ENCODE measurements at regions not wholly inside any gene's neighbourhood (a gene's known extent, or its start where the extent isn't known, plus 50 kb on each side); places are given as distances from the start of the nearest gene placed in this dataset.
"Not testable (repeated sequence)": the region's sequence is repeated elsewhere in the genome, so short reads cannot be mapped to it uniquely, and the experiment has no call there.

- H3K36me3 ChIP-seq (ENCODE audit: low read depth, missing control alignments); H3K9me3 ChIP-seq; H3K27ac ChIP-seq; H3K4me3 ChIP-seq; DNase-seq; H3K27me3 ChIP-seq; intact Hi-C loops (cut with DNase I; ENCODE audit: low total_unique reads); H3K4me1 ChIP-seq: not testable (repeated sequence)
- WGBS, 2 donors: 84 to 90% methylated on average over 2 of the region's 5 CpGs
These were observed 110.3 kb upstream of the SPATA31A3 start for GRCh38 chr9:67102506-67103276.

- H3K27ac ChIP-seq; H3K4me3 ChIP-seq; H3K27me3 ChIP-seq; H3K36me3 ChIP-seq (ENCODE audit: low read depth, missing control alignments); H3K4me1 ChIP-seq; intact Hi-C loops (cut with DNase I; ENCODE audit: low total_unique reads); H3K9me3 ChIP-seq; DNase-seq: not testable (repeated sequence)
- 79 to 88% methylated on average over 4 to 7 of the region's 8 CpGs for WGBS, 2 donors
These were observed 98.8 kb upstream of the SPATA31A3 start for GRCh38 chr9:67091104-67091503.

GRCh38 chr9:67086862-67087261 is 94.5 kb upstream of the SPATA31A3 start:
- H3K36me3 ChIP-seq (ENCODE audit: low read depth, missing control alignments); H3K4me3 ChIP-seq; intact Hi-C loops (cut with DNase I; ENCODE audit: low total_unique reads); H3K27ac ChIP-seq; DNase-seq; H3K27me3 ChIP-seq; H3K9me3 ChIP-seq; H3K4me1 ChIP-seq: not testable (repeated sequence)
- 80 to 95% methylated on average over 1 of the region's 1 CpG for WGBS, 2 donors

GRCh38 chr9:67066140-67066539 is 73.8 kb upstream of the SPATA31A3 start:
- H3K27me3 ChIP-seq; H3K27ac ChIP-seq; H3K9me3 ChIP-seq; H3K4me1 ChIP-seq; H3K4me3 ChIP-seq; H3K36me3 ChIP-seq (ENCODE audit: low read depth, missing control alignments); intact Hi-C loops (cut with DNase I; ENCODE audit: low total_unique reads): not testable (repeated sequence)
- WGBS, 2 donors: 56 to 70% methylated on average over 5 of the region's 5 CpGs
- DNase-seq: peak; percentile 15

- H3K9me3 ChIP-seq; H3K4me1 ChIP-seq; intact Hi-C loops (cut with DNase I; ENCODE audit: low total_unique reads); H3K36me3 ChIP-seq (ENCODE audit: low read depth, missing control alignments); H3K27me3 ChIP-seq; H3K27ac ChIP-seq: not testable (repeated sequence)
- peak overlapping the region in 1 of 2 donors; percentile 43 for H3K4me3 ChIP-seq
- DNase-seq: peak; percentile 56
- no CpG with 5 or more reads among the region's 78 CpGs for WGBS, 2 donors
These were observed 66.8 kb upstream of the SPATA31A3 start for GRCh38 chr9:67058898-67059715.

Small RNA genes lying in the stretch of these regions (small RNA-seq; reads per million reads assigned to genes)
- 0 reads per million in 2 donors for gene RN7SL422P
